Astrocyte (in vitro differentiated cells and primary cell): ENCODE measurements at regions not wholly inside any gene's neighbourhood (a gene's known extent, or its start where the extent isn't known, plus 50 kb on each side); places are given as distances from the start of the nearest gene placed in this dataset.

Source experiments
- CTCF ChIP-seq: IDR thresholded peaks from 2 replicates; pipeline ENCODE4 v1.5.1; 2011; ENCODE audit warnings: low read depth, mild to moderate bottlenecking, inconsistent platforms, low read length, moderate library complexity; ENCODE audit not compliant: insufficient read depth
- EZH2 ChIP-seq: IDR thresholded peaks from 2 replicates; pipeline ENCODE4 v1.6.1; 2012; ENCODE audit warnings: mild to moderate bottlenecking, low read length, inconsistent platforms; ENCODE audit not compliant: insufficient read depth

DNA sequence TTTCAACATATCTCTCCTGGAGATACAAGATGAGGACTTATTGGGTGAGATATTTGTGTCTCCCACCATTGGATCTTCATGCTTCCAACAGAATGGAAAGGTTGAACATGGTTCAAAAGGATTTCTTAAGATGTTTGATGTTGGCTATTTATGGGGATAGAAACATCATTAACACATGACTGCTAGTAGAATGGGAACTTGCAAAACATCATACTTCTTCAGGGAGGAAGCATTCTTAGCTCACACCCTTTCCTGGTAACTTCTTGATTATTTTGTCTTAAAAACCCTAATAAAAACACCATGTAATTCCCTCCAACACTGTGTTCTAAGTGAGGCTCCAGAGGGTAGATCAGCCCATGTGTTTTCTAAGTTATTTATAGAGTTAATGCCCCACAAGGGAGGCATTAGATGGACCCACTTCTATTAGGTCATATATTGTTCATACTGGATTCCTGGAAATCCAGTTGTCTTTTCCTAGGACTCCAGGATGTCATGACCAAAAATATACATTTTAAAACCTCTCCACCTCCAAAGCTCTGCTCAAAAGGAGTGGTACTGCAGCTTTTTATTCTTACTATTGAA, 95.8 kb downstream of the FOXD1 start:
- no peak for TF ChIP-seq CTCF
- no peak for TF ChIP-seq EZH2
